OCI-LY7 (cell line): ENCODE measurements at regions not wholly inside any gene's neighbourhood (a gene's known extent, or its start where the extent isn't known, plus 50 kb on each side); places are given as distances from the start of the nearest gene placed in this dataset.

Source experiments
- BruUV-seq: library from RNA; stranded (reverse); fragments of 400-500 nt; replicated peaks from 2 replicates; lab custom pipeline; 2021; lab: Mats Ljungman, UMichigan
- CTCF ChIA-PET: fragments of 300-600 bp; sonication (Branson Sonifier 250); formaldehyde crosslinking; loops from one replicate; lab custom pipeline; 2022; ENCODE audit warnings: antibody characterized with exemption; ENCODE audit not compliant: unreplicated experiment; lab: Charles Lee
- POLR2A ChIA-PET: fragments of 300-600 bp; sonication (Branson Sonifier 250); formaldehyde crosslinking; loops from one replicate; lab custom pipeline; 2022; ENCODE audit warnings: antibody characterized with exemption; lab: Charles Lee
- DNase-seq: peaks from one replicate; pipeline ENCODE4 v3.0.0-alpha.2; 2015; ENCODE audit warnings: low spot score
- H2AFZ ChIP-seq: fragments of 200-600 bp; sonication (generic), shearing (Covaris generic); 2 replicates; pipeline ENCODE4 v1.6.1; 2014; ENCODE audit warnings: mild to moderate bottlenecking, antibody characterized with exemption, low read length, moderate library complexity
- H3K27ac ChIP-seq: fragments of 200-600 bp; sonication (generic); 2 replicates; pipeline ENCODE4 v1.5.1; 2014; ENCODE audit warnings: mixed run types, low read depth, mild to moderate bottlenecking, moderate library complexity, low read length, inconsistent platforms; ENCODE audit not compliant: poor library complexity, severe bottlenecking
- H3K36me3 ChIP-seq: fragments of 200-600 bp; sonication (generic); 2 replicates; pipeline ENCODE4 v1.6.1; 2014; ENCODE audit warnings: mild to moderate bottlenecking, antibody characterized with exemption, low read length, moderate library complexity, mixed read lengths; ENCODE audit not compliant: insufficient read depth
- H3K4me1 ChIP-seq: fragments of 200-600 bp; sonication (generic); 2 replicates; pipeline ENCODE4 v1.5.1; 2014; ENCODE audit warnings: mild to moderate bottlenecking, low read length; ENCODE audit not compliant: insufficient read depth, poor library complexity, severe bottlenecking
- H3K4me2 ChIP-seq: fragments of 200-600 bp; sonication (generic); 2 replicates; pipeline ENCODE4 v1.6.1; 2014; ENCODE audit warnings: mild to moderate bottlenecking, low read length
- H3K4me3 ChIP-seq: fragments of 200-600 bp; sonication (generic); 2 replicates; pipeline ENCODE4 v1.5.1; 2014; ENCODE audit warnings: mild to moderate bottlenecking, low read depth, low read length; ENCODE audit not compliant: poor library complexity, severe bottlenecking
- H3K79me2 ChIP-seq: fragments of 200-600 bp; sonication (generic); 2 replicates; pipeline ENCODE4 v1.6.1; 2016; ENCODE audit warnings: low read depth, mild to moderate bottlenecking, low read length, moderate library complexity, mixed read lengths; ENCODE audit not compliant: insufficient read depth
- H3K9me2 ChIP-seq: fragments of 200-600 bp; sonication (generic); 2 replicates; pipeline ENCODE4 v1.6.1; 2016; ENCODE audit warnings: mild to moderate bottlenecking, low read length, mixed read lengths; ENCODE audit not compliant: insufficient read depth
- H3K9me3 ChIP-seq: fragments of 200-600 bp; sonication (generic); 2 replicates; pipeline ENCODE4 v1.6.1; 2014; ENCODE audit warnings: mild to moderate bottlenecking, mixed run types, low read length, mixed read lengths
- H4K20me1 ChIP-seq: fragments of 200-600 bp; sonication (generic); 2 replicates; pipeline ENCODE4 v1.6.1; 2014; ENCODE audit warnings: mild to moderate bottlenecking, antibody characterized with exemption, low read length, moderate library complexity, mixed read lengths; ENCODE audit not compliant: insufficient read depth
- CTCF ChIP-seq: fragments of 200-600 bp; sonication (generic); conservative IDR thresholded peaks from 2 replicates; pipeline ENCODE4 v1.5.1; 2014; ENCODE audit warnings: mild to moderate bottlenecking, antibody characterized with exemption, low read length, moderate library complexity, mixed read lengths
- EZH2phosphoT487 ChIP-seq: fragments of 200-600 bp; sonication (generic); IDR thresholded peaks from 2 replicates; pipeline ENCODE4 v1.6.1; 2018; ENCODE audit warnings: low read depth, borderline replicate concordance, mild to moderate bottlenecking, mixed run types, antibody characterized with exemption, low read length, moderate library complexity, mixed read lengths
- intact Hi-C: fragments of 100-400 bp; cut with micrococcal nuclease; formaldehyde crosslinking; loops from one replicate; pipeline ENCODE4 v1.10.0; 2022; ENCODE audit not compliant: unreplicated experiment

GRCh38 chr21:16590641-16591292, 861.0 kb downstream of the USP25 start:
- no peaks in the 10 kb centered on the region for H3K79me2 ChIP-seq
- H3K9me3 ChIP-seq, result no peaks in the 10 kb centered on the region; the same call in 1 of the 2 replicates
- H3K4me3 ChIP-seq, result no peak overlapping the region
- TF ChIP-seq EZH2phosphoT487 (no peak), CTCF (no peak)
- H3K27ac ChIP-seq, result no peak overlapping the region
- no peak for DNase-seq
- ChIA-PET CTCF (no interaction called here), POLR2A (interaction anchor here (0.6 to 1.1 kb wide), 3 partner anchors 51 to 213 kb away, joined by 3 read pairs; no protein-coding TSS in a partner anchor)
- H2AFZ ChIP-seq, result no peak overlapping the region
- intact Hi-C loops, result no loop called here
- no peaks in the 10 kb centered on the region for H3K9me2 ChIP-seq
- H4K20me1 ChIP-seq, result no peaks in the 10 kb centered on the region
- H3K4me2 ChIP-seq, result no peak overlapping the region
- no peaks in the 10 kb centered on the region for H3K36me3 ChIP-seq
- no TSS peak for BruUV-seq
- no peaks in the 10 kb centered on the region for H3K4me1 ChIP-seq

DNA sequence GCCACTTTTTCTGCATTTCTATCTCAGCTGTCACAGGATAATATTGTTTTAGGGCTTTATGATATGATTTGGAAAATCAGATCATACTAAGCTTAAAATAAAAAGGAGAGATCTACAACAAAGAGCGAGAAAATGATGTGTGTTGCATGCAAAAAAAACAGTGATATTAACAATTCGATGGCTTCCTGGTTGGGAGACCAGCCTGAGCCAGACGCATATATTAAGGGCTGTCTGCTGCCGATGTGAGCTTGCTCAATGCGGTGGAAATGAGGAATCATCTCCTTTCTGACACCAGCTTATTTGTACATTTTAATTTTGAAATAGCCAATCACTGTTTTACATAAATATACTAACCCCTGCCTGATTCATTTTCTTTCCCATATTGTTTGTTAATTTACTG, 862.6 kb downstream of the USP25 start:
- DNase-seq, result no peak
- Histone ChIP-seq H3K4me3 (no peak overlapping the region), H3K36me3 (no peaks in the 10 kb centered on the region), H3K79me2 (no peaks in the 10 kb centered on the region), H3K9me3 (no peaks in the 10 kb centered on the region; the same call in 1 of the 2 replicates), H2AFZ (no peak overlapping the region), H4K20me1 (no peaks in the 10 kb centered on the region), H3K9me2 (no peaks in the 10 kb centered on the region), H3K4me2 (no peak overlapping the region), H3K27ac (no peak overlapping the region), H3K4me1 (no peaks in the 10 kb centered on the region)
- POLR2A ChIA-PET, result interaction anchor here (0.6 kb wide), 1 partner anchor 114 kb away, joined by 5 read pairs; no protein-coding TSS in a partner anchor
- intact Hi-C loops, result no loop called here
- no TSS peak for BruUV-seq
- CTCF ChIA-PET, result no interaction called here
- TF ChIP-seq CTCF, result no peak
- no peak for TF ChIP-seq EZH2phosphoT487

- Histone ChIP-seq H3K4me2 (no peak overlapping the region), H3K9me2 (no peaks in the 10 kb centered on the region), H3K27ac (no peak overlapping the region), H4K20me1 (no peaks in the 10 kb centered on the region), H3K4me3 (no peak overlapping the region), H2AFZ (no peak overlapping the region), H3K9me3 (peaks cover 11% of the 10 kb centered on the region), H3K79me2 (no peaks in the 10 kb centered on the region), H3K4me1 (no peaks in the 10 kb centered on the region), H3K36me3 (no peaks in the 10 kb centered on the region)
- TF ChIP-seq CTCF (no peak), EZH2phosphoT487 (no peak)
- intact Hi-C loops, result no loop called here
- POLR2A ChIA-PET, result interaction anchor here (0.6 to 0.7 kb wide), 2 partner anchors 97 to 554 kb away, joined by 4 to 7 read pairs; no protein-coding TSS in a partner anchor
- no TSS peak for BruUV-seq
- DNase-seq, result no peak
- CTCF ChIA-PET, result no interaction called here
These were observed 864.4 kb downstream of the USP25 start for GRCh38 chr21:16594191-16594590.
